SJCRH30 (cell line): ENCODE measurements at regions not wholly inside any gene's neighbourhood (a gene's known extent, or its start where the extent isn't known, plus 50 kb on each side); places are given as distances from the start of the nearest gene placed in this dataset.

Source experiments
- DNase-seq, 2 experiments: peaks; one replicate each; pipeline ENCODE4 v3.0.0-alpha.2; 2015 to 2020
- H3K27ac ChIP-seq: fragments of 250-450 bp; sonication (Bioruptor Pico); 2 replicates; pipeline ENCODE4 v1.5.1; 2020; ENCODE audit warnings: mild to moderate bottlenecking, moderate library complexity
- H3K27me3 ChIP-seq: fragments of 250-450 bp; sonication (Bioruptor Pico); 2 replicates; pipeline ENCODE4 v1.5.1; 2020; ENCODE audit warnings: mild to moderate bottlenecking, moderate library complexity
- H3K36me3 ChIP-seq: fragments of 250-450 bp; sonication (Bioruptor Pico); 2 replicates; pipeline ENCODE4 v1.5.1; 2020; ENCODE audit warnings: mild to moderate bottlenecking, moderate library complexity
- H3K4me1 ChIP-seq: fragments of 250-450 bp; sonication (Bioruptor Pico); 2 replicates; pipeline ENCODE4 v1.5.1; 2020; ENCODE audit warnings: mild to moderate bottlenecking, moderate library complexity
- H3K4me3 ChIP-seq: fragments of 250-450 bp; sonication (Bioruptor Pico); 2 replicates; pipeline ENCODE4 v1.5.1; 2020; ENCODE audit warnings: mild to moderate bottlenecking, moderate library complexity
- H3K9me3 ChIP-seq: fragments of 250-450 bp; sonication (Bioruptor Pico); replicated peaks from 2 replicates; pipeline ENCODE4 v1.5.1; 2020; ENCODE audit warnings: mild to moderate bottlenecking, moderate library complexity

GRCh38 chr12:132439333-132439904 is 50.5 kb upstream of the FBRSL1 start:
- no peak overlapping the region for H3K4me3 ChIP-seq
- H3K27me3 ChIP-seq = no peaks in the 10 kb centered on the region
- DNase-seq = no peak
- H3K36me3 ChIP-seq = no peaks in the 10 kb centered on the region
- no peak overlapping the region for H3K27ac ChIP-seq
- H3K9me3 ChIP-seq = no peaks in the 10 kb centered on the region
- no peaks in the 10 kb centered on the region for H3K4me1 ChIP-seq

- H3K4me3 ChIP-seq = no peak overlapping the region
- H3K9me3 ChIP-seq = no peaks in the 10 kb centered on the region
- DNase-seq = no peak
- no peaks in the 10 kb centered on the region for H3K4me1 ChIP-seq
- H3K36me3 ChIP-seq = no peaks in the 10 kb centered on the region
- H3K27me3 ChIP-seq = no peaks in the 10 kb centered on the region
- H3K27ac ChIP-seq = no peak overlapping the region
Observed at GRCh38 chr12:132438726-132439125, 51.2 kb upstream of the FBRSL1 start.

- no peak for DNase-seq
- H3K27ac ChIP-seq = no peak overlapping the region
- peaks cover 3% of the 10 kb centered on the region for H3K4me1 ChIP-seq
- no peaks in the 10 kb centered on the region for H3K36me3 ChIP-seq
- no peaks in the 10 kb centered on the region for H3K9me3 ChIP-seq
- H3K27me3 ChIP-seq = no peaks in the 10 kb centered on the region
- H3K4me3 ChIP-seq = no peak overlapping the region
Observed at GRCh38 chr12:132437943-132438700, 51.8 kb upstream of the FBRSL1 start.

GRCh38 chr12:132437252-132437932 is 52.6 kb upstream of the FBRSL1 start:
- Histone ChIP-seq H3K9me3 (no peaks in the 10 kb centered on the region), H3K4me1 (peaks cover 9% of the 10 kb centered on the region), H3K4me3 (no peak overlapping the region), H3K27ac (no peak overlapping the region), H3K36me3 (no peaks in the 10 kb centered on the region), H3K27me3 (no peaks in the 10 kb centered on the region)
- DNase-seq = no peak

- Histone ChIP-seq H3K4me1 (peaks cover 14% of the 10 kb centered on the region), H3K36me3 (no peaks in the 10 kb centered on the region), H3K27me3 (no peaks in the 10 kb centered on the region), H3K4me3 (no peak overlapping the region), H3K27ac (no peak overlapping the region), H3K9me3 (no peaks in the 10 kb centered on the region)
- DNase-seq = no peak
Observed at GRCh38 chr12:132436791-132437251, 53.1 kb upstream of the FBRSL1 start.

- no peaks in the 10 kb centered on the region for H3K9me3 ChIP-seq
- H3K4me1 ChIP-seq = peaks cover 26% of the 10 kb centered on the region
- H3K4me3 ChIP-seq = no peak overlapping the region
- no peak for DNase-seq
- H3K36me3 ChIP-seq = no peaks in the 10 kb centered on the region
- no peaks in the 10 kb centered on the region for H3K27me3 ChIP-seq
- no peak overlapping the region for H3K27ac ChIP-seq
Observed at GRCh38 chr12:132435486-132436187, 54.3 kb upstream of the FBRSL1 start.

- H3K27me3 ChIP-seq = no peaks in the 10 kb centered on the region
- no peak overlapping the region for H3K27ac ChIP-seq
- H3K9me3 ChIP-seq = no peaks in the 10 kb centered on the region
- no peaks in the 10 kb centered on the region for H3K36me3 ChIP-seq
- no peak for DNase-seq
- no peak overlapping the region for H3K4me3 ChIP-seq
- peaks cover 42% of the 10 kb centered on the region for H3K4me1 ChIP-seq
Observed at GRCh38 chr12:132433641-132434395, 56.1 kb upstream of the FBRSL1 start.

- no peaks in the 10 kb centered on the region for H3K27me3 ChIP-seq
Observed at GRCh38 chr12:132432721-132433577, 57.0 kb upstream of the FBRSL1 start.

GRCh38 chr12:132432126-132432705 is 57.7 kb upstream of the FBRSL1 start:
- H3K9me3 ChIP-seq = no peaks in the 10 kb centered on the region
- no peaks in the 10 kb centered on the region for H3K36me3 ChIP-seq
- DNase-seq = no peak
- H3K4me1 ChIP-seq = peaks cover 43% of the 10 kb centered on the region
- H3K4me3 ChIP-seq = no peak overlapping the region
- H3K27me3 ChIP-seq = no peaks in the 10 kb centered on the region
- peak overlapping the region; percentile 29 for H3K27ac ChIP-seq

More at GRCh38 chr12:132432721-132433577, 57.0 kb upstream of the FBRSL1 start:
- peak; percentile 85 to 90 for DNase-seq
- H3K4me3 ChIP-seq = no peak overlapping the region
- H3K4me1 ChIP-seq = peaks cover 43% of the 10 kb centered on the region
- H3K27ac ChIP-seq = peak overlapping the region; percentile 29
- H3K9me3 ChIP-seq = no peaks in the 10 kb centered on the region
- H3K36me3 ChIP-seq = no peaks in the 10 kb centered on the region

GRCh38 chr12:132430838-132431774 is 58.8 kb upstream of the FBRSL1 start:
- Histone ChIP-seq H3K36me3 (no peaks in the 10 kb centered on the region), H3K4me1 (peaks cover 43% of the 10 kb centered on the region), H3K27me3 (no peaks in the 10 kb centered on the region), H3K27ac (no peak overlapping the region), H3K9me3 (no peaks in the 10 kb centered on the region), H3K4me3 (no peak overlapping the region)
- no peak for DNase-seq

- Histone ChIP-seq H3K36me3 (no peaks in the 10 kb centered on the region), H3K9me3 (no peaks in the 10 kb centered on the region), H3K4me3 (no peak overlapping the region), H3K4me1 (peaks cover 43% of the 10 kb centered on the region), H3K27me3 (no peaks in the 10 kb centered on the region), H3K27ac (no peak overlapping the region)
- peak; percentile 95 to 96 for DNase-seq
Observed at GRCh38 chr12:132429946-132430643, 59.9 kb upstream of the FBRSL1 start.

GRCh38 chr12:132429602-132429945 is 60.4 kb upstream of the FBRSL1 start:
- no peaks in the 10 kb centered on the region for H3K27me3 ChIP-seq
- H3K36me3 ChIP-seq = no peaks in the 10 kb centered on the region
- no peak for DNase-seq
- no peak overlapping the region for H3K4me3 ChIP-seq
- no peak overlapping the region for H3K27ac ChIP-seq
- H3K9me3 ChIP-seq = no peaks in the 10 kb centered on the region
- peaks cover 43% of the 10 kb centered on the region for H3K4me1 ChIP-seq
